Neural cell (in vitro differentiated cells): ENCODE measurements at regions not wholly inside any gene's neighbourhood (a gene's known extent, or its start where the extent isn't known, plus 50 kb on each side); places are given as distances from the start of the nearest gene placed in this dataset.

ENCODE experiments used
- EP300 ChIP-seq: fragments of 450-650 bp; conservative IDR thresholded peaks from 2 replicates; pipeline ENCODE4 v1.6.1; 2014; ENCODE audit warnings: antibody characterized with exemption, mild to moderate bottlenecking, moderate library complexity; ENCODE audit not compliant: poor library complexity, severe bottlenecking
- EZH2 ChIP-seq: fragments of 200-600, 300-800 bp; shearing (Covaris generic), sonication (generic); IDR thresholded peaks from 2 replicates; pipeline ENCODE4 v1.6.1; 2014; ENCODE audit warnings: antibody characterized with exemption, low read length, borderline replicate concordance, mild to moderate bottlenecking; ENCODE audit not compliant: insufficient read depth, poor library complexity, severe bottlenecking
- RAD21 ChIP-seq: fragments of 450-650 bp; conservative IDR thresholded peaks from 2 replicates; pipeline ENCODE4 v1.6.1; 2014; ENCODE audit warnings: antibody characterized with exemption, mild to moderate bottlenecking, moderate library complexity
- SMC3 ChIP-seq: fragments of 450-650 bp; conservative IDR thresholded peaks from 2 replicates; pipeline ENCODE4 v1.6.1; 2014; ENCODE audit warnings: antibody characterized with exemption, mild to moderate bottlenecking, moderate library complexity; ENCODE audit not compliant: poor library complexity
- TF ChIP-seq, protein P1 (sequence below): fragments of 450-650 bp; IDR thresholded peaks from 2 replicates; pipeline ENCODE4 v1.5.1; 2014; ENCODE audit warnings: antibody characterized with exemption, mild to moderate bottlenecking, moderate library complexity; ENCODE audit not compliant: poor library complexity, severe bottlenecking

DNA sequence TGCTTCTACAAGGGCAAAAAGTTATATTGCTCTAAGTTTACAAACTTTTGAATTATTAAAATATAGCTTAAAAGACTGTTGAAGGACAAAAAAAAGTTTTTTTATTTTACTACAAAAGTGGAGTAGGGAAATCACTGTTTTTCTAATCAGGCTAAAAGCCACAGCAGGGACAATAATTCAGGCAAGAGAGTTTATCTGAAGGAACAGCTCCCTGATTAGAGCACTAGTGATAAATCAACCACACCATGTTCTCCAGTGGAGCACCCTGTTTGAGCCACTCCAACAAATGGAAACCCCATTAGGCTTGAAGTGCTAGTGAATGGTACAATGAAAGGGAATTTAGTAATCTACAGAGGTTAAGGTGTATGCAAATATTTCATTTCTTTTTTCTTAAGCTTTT lies 357.1 kb downstream of the SEMA3D start:
- TF ChIP-seq EZH2 = no peak
- TF ChIP-seq, protein P1, sequence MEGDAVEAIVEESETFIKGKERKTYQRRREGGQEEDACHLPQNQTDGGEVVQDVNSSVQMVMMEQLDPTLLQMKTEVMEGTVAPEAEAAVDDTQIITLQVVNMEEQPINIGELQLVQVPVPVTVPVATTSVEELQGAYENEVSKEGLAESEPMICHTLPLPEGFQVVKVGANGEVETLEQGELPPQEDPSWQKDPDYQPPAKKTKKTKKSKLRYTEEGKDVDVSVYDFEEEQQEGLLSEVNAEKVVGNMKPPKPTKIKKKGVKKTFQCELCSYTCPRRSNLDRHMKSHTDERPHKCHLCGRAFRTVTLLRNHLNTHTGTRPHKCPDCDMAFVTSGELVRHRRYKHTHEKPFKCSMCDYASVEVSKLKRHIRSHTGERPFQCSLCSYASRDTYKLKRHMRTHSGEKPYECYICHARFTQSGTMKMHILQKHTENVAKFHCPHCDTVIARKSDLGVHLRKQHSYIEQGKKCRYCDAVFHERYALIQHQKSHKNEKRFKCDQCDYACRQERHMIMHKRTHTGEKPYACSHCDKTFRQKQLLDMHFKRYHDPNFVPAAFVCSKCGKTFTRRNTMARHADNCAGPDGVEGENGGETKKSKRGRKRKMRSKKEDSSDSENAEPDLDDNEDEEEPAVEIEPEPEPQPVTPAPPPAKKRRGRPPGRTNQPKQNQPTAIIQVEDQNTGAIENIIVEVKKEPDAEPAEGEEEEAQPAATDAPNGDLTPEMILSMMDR = no peak
- TF ChIP-seq RAD21 = no peak
- no peak for TF ChIP-seq EP300
- TF ChIP-seq SMC3 = no peak
